ENCODE measurements at regions not wholly inside any gene's neighbourhood (a gene's known extent, or its start where the extent isn't known, plus 50 kb on each side); places are given as distances from the start of the nearest gene placed in this dataset.
A peak's percentile ranks its signal among the peaks of the same experiment; 100 is the strongest.

DNA sequence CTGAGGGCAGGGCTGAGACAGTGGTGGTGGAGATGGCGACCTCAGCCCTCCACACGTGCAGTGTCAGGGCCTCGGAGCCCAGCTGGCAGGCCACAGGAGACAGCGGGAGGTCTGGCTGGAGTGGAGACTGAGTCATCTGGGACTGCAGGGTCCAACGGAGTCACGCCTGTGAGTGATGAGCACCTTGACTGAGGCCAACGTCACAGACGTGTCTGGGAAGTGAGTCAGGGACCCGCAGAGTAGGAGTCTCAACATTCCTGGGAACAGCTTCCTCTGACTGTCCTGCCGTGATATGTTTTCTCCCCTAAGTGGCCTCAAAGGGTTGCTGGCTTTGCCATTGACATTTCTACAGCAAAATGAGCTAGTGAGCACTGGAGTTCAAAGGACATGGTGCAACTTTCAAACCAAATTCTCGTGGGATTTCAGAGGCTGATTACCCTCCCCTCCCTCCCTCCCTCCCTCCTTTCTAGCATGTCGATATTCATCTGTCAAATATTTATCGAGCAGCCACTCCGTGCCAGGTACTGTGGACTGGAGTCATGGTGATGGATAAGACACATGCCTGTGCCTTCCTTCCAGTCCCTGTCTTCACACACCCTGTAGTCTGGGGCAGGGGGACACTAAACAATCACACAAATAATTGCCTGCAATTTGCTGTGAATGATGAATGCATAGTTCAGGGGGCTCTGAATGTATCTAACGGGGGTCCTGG, 53.3 kb upstream of the AMOTL2 start:
- peak; percentile 99 for DNase-seq
- in situ Hi-C loops (cut with HindIII; ENCODE audit: low pct_ligation_motif_present, low pct_unique_long_range_greater_than_20kb, low sequenced_read_pairs): no loop called here

GRCh38 chr3:134426660-134427181, 52.5 kb upstream of the AMOTL2 start:
- in situ Hi-C loops (cut with HindIII; ENCODE audit: low pct_ligation_motif_present, low pct_unique_long_range_greater_than_20kb, low sequenced_read_pairs): no loop called here
- peak; percentile 69 for DNase-seq

GRCh38 chr3:134425943-134426342, 51.7 kb upstream of the AMOTL2 start:
- in situ Hi-C loops (cut with HindIII; ENCODE audit: low pct_ligation_motif_present, low pct_unique_long_range_greater_than_20kb, low sequenced_read_pairs): no loop called here
- no peak for DNase-seq

Data from ACHN (cell line).